K562 (cell line): ENCODE measurements at regions not wholly inside any gene's neighbourhood (a gene's known extent, or its start where the extent isn't known, plus 50 kb on each side); places are given as distances from the start of the nearest gene placed in this dataset.

Experiments used
- MEF2A ChIP-seq: IDR thresholded peaks from 2 replicates; pipeline ENCODE4 v1.6.1; 2011; ENCODE audit warnings: low read depth, mild to moderate bottlenecking, low read length, moderate library complexity; ENCODE audit not compliant: control insufficient read depth
- POLR2AphosphoS5 ChIP-seq: IDR thresholded peaks from 2 replicates; pipeline ENCODE4 v1.6.1; 2011; ENCODE audit warnings: mild to moderate bottlenecking, low read depth, low read length, moderate library complexity; ENCODE audit not compliant: control insufficient read depth, insufficient read depth
- PURB ChIP-seq: sonication (generic); formaldehyde crosslinking; IDR thresholded peaks from 2 replicates; pipeline ENCODE4 v1.9.0; 2021; ENCODE audit warnings: low read depth, mild to moderate bottlenecking, missing genetic modification reagents
- TF ChIP-seq, protein P1 (sequence below), 2 experiments: IDR thresholded peaks; 2 replicates each; pipeline ENCODE4 v1.6.1; 2012; ENCODE audit warnings: improper control_type of control experiment in 2 of 2, low read depth in 2 of 2, low read length in 2 of 2, borderline replicate concordance in 1 of 2

DNA sequence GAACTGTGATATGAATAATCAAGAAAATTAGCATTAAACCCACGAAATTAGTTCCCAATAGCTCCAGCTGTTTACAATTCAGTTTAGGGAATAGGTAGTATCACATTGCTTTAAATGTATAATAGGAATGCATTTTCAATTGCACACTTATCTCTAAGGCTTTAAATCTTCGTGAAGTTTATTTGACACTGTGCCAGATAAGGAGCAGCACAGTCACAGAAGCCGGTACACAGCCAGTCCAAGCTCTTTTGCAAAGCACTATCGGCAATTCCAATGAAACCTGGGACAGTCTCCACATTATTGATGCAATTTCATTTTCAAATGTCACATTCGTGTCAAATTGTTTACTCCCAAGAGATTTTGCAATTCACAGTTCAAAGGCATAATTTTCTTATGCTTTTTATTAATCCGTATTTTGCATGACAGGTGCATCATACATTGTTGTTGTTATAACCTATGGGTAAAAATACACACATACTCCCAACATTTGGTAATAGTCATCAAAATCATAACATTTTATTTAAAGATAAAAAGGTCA, 602.8 kb downstream of the RPS29 start:
- TF ChIP-seq, protein P1, sequence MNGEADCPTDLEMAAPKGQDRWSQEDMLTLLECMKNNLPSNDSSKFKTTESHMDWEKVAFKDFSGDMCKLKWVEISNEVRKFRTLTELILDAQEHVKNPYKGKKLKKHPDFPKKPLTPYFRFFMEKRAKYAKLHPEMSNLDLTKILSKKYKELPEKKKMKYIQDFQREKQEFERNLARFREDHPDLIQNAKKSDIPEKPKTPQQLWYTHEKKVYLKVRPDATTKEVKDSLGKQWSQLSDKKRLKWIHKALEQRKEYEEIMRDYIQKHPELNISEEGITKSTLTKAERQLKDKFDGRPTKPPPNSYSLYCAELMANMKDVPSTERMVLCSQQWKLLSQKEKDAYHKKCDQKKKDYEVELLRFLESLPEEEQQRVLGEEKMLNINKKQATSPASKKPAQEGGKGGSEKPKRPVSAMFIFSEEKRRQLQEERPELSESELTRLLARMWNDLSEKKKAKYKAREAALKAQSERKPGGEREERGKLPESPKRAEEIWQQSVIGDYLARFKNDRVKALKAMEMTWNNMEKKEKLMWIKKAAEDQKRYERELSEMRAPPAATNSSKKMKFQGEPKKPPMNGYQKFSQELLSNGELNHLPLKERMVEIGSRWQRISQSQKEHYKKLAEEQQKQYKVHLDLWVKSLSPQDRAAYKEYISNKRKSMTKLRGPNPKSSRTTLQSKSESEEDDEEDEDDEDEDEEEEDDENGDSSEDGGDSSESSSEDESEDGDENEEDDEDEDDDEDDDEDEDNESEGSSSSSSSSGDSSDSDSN (IDR thresholded peaks at IDR 0.05; ENCODE audit: borderline replicate concordance in 1 of 2, low read depth in 2 of 2, low read length in 2 of 2): no peak
- TF ChIP-seq POLR2AphosphoS5 (no peak), MEF2A (no peak), PURB (no peak)
